ENCODE measurements at regions not wholly inside any gene's neighbourhood (a gene's known extent, or its start where the extent isn't known, plus 50 kb on each side); places are given as distances from the start of the nearest gene placed in this dataset.
A peak's percentile ranks its signal among the peaks of the same experiment; 100 is the strongest.

DNA sequence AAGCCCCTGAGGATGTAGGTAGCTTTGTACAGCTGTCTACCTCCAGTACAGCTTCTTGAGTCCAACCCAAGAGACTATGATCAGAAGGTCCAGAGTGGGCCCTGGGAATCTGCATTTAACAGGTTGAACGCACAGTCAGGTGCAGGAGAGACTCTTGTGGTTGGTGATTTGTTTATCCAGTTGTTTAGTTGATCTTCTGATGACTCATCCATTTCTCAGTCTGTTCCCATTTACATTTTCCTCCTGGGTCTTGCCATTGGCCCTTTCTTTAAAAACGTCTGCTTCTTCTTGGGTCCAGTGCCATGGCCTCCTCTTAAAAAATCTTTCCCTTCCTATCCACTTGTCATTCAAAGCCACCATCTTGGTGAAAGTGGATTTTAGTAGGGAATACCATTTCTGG lies 734.2 kb downstream of the MED13L start:
- H3K4me2 ChIP-seq (ENCODE audit: unreplicated experiment), result no peak overlapping the region
- no peaks in the 10 kb centered on the region for H3F3A ChIP-seq (ENCODE audit: insufficient read depth)
- no peaks in the 10 kb centered on the region for H3K79me2 ChIP-seq (ENCODE audit: insufficient read depth)
- H3K4me1 ChIP-seq (ENCODE audit: insufficient read depth), result no peaks in the 10 kb centered on the region
- H3K27me3 ChIP-seq (replicated peaks; ENCODE audit: insufficient read depth), result peaks cover 15% of the 10 kb centered on the region
- no peak overlapping the region for H3K4me3 ChIP-seq
- H3K9me3 ChIP-seq (ENCODE audit: low read depth), result no peaks in the 10 kb centered on the region
- no peak overlapping the region for H2AFZ ChIP-seq
- peak; percentile 13 for DNase-seq
- in situ Hi-C loops (cut with MboI), result no loop called here
- H3K9me2 ChIP-seq (ENCODE audit: insufficient read depth), result no peaks in the 10 kb centered on the region
- no peak overlapping the region for H3K27ac ChIP-seq
- H4K20me1 ChIP-seq (ENCODE audit: insufficient read depth), result no peaks in the 10 kb centered on the region
- H3K36me3 ChIP-seq (ENCODE audit: low read depth), result no peaks in the 10 kb centered on the region
- no peak overlapping the region for H3K9ac ChIP-seq
- 63 to 82% methylated on average over 2 of the region's 2 CpGs for WGBS, 2 experiments (ENCODE audit: low coverage in 1 of 2, low lambda C conversion rate in 2 of 2, missing lambda C conversion rate in 2 of 2)
- TF ChIP-seq EZH2phosphoT487 (IDR thresholded peaks at IDR 0.05; ENCODE audit: insufficient read depth, low read depth) (no peak), EZH2 (IDR thresholded peaks at IDR 0.05; ENCODE audit: insufficient read depth, poor library complexity, severe bottlenecking) (no peak)

DNA sequence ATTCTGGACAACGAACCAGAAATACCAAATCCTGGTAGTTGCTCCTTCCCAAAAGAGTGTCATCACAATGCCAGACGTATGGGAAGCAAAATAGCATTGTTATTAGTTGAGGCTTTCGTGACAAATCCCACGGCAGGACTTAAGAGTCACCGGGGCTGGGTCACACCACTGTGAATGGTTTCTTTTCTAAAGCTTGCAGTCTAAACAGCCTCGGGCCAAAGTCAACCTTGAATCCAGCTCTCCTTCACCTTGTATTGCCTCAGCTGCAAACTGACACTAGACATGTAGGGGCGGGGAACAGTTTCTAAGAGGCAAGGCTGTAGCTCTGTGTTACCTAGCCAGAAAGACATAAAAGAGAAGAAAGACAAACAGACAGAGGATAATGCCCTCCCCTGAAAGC lies 734.8 kb downstream of the MED13L start:
- DNase-seq, result peak; percentile 21
- H2AFZ ChIP-seq, result no peak overlapping the region
- H4K20me1 ChIP-seq (ENCODE audit: insufficient read depth), result no peaks in the 10 kb centered on the region
- H3K9me3 ChIP-seq (ENCODE audit: low read depth), result no peaks in the 10 kb centered on the region
- H3K9me2 ChIP-seq (ENCODE audit: insufficient read depth), result no peaks in the 10 kb centered on the region
- no peaks in the 10 kb centered on the region for H3K79me2 ChIP-seq (ENCODE audit: insufficient read depth)
- peaks cover 15% of the 10 kb centered on the region for H3K27me3 ChIP-seq (replicated peaks; ENCODE audit: insufficient read depth)
- H3K4me2 ChIP-seq (ENCODE audit: unreplicated experiment), result no peak overlapping the region
- H3K4me3 ChIP-seq, result no peak overlapping the region
- no peak overlapping the region for H3K27ac ChIP-seq
- no peaks in the 10 kb centered on the region for H3F3A ChIP-seq (ENCODE audit: insufficient read depth)
- 59 to 61% methylated on average over 7 of the region's 7 CpGs for WGBS, 2 experiments (ENCODE audit: low coverage in 1 of 2, low lambda C conversion rate in 2 of 2, missing lambda C conversion rate in 2 of 2)
- H3K36me3 ChIP-seq (ENCODE audit: low read depth), result no peaks in the 10 kb centered on the region
- H3K4me1 ChIP-seq (ENCODE audit: insufficient read depth), result no peaks in the 10 kb centered on the region
- TF ChIP-seq EZH2 (IDR thresholded peaks at IDR 0.05; ENCODE audit: insufficient read depth, poor library complexity, severe bottlenecking), result no peak
- TF ChIP-seq EZH2phosphoT487 (IDR thresholded peaks at IDR 0.05; ENCODE audit: insufficient read depth, low read depth), result no peak
- in situ Hi-C loops (cut with MboI), result no loop called here
- H3K9ac ChIP-seq, result no peak overlapping the region

DNA sequence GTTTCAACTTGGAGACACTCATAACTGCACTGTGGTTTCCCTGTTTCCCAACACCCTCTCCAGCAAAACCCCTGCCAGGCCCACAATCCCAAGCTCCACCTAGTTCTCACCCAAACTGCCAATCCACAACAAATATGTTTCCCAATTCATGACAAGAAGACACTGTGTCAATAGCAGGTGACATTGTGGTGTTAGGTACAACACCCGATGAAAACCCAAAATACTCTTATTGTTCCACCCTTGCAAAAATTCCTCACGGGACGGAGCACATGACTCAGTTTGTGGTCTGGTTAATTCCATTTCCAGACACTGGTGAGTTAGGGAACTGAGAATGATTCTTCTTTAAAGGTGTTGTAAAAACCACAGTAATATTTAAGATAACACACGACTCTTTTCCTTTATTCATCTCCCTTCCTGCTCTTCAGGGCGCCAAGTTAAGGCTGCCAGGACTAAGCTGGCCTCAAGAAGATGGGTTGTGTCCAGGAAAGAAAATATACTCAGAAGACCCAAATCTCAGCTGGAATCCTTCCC lies 735.5 kb downstream of the MED13L start:
- in situ Hi-C loops (cut with MboI), result no loop called here
- Histone ChIP-seq H4K20me1 (ENCODE audit: insufficient read depth) (no peaks in the 10 kb centered on the region), H3K4me3 (no peak overlapping the region), H3F3A (ENCODE audit: insufficient read depth) (no peaks in the 10 kb centered on the region), H3K4me1 (ENCODE audit: insufficient read depth) (no peaks in the 10 kb centered on the region), H3K79me2 (ENCODE audit: insufficient read depth) (no peaks in the 10 kb centered on the region), H3K9me3 (ENCODE audit: low read depth) (no peaks in the 10 kb centered on the region), H3K9me2 (ENCODE audit: insufficient read depth) (no peaks in the 10 kb centered on the region), H3K4me2 (ENCODE audit: unreplicated experiment) (no peak overlapping the region), H3K27ac (no peak overlapping the region), H2AFZ (no peak overlapping the region), H3K36me3 (ENCODE audit: low read depth) (no peaks in the 10 kb centered on the region), H3K9ac (no peak overlapping the region), H3K27me3 (replicated peaks; ENCODE audit: insufficient read depth) (peaks cover 15% of the 10 kb centered on the region; the same call in 1 of the 2 replicates)
- peak; percentile 26 for DNase-seq
- no peak for TF ChIP-seq EZH2 (IDR thresholded peaks at IDR 0.05; ENCODE audit: insufficient read depth, poor library complexity, severe bottlenecking)
- no peak for TF ChIP-seq EZH2phosphoT487 (IDR thresholded peaks at IDR 0.05; ENCODE audit: insufficient read depth, low read depth)
- WGBS, 2 experiments (ENCODE audit: low coverage in 1 of 2, low lambda C conversion rate in 2 of 2, missing lambda C conversion rate in 2 of 2), result 29 to 37% methylated on average over 5 of the region's 5 CpGs

DNA sequence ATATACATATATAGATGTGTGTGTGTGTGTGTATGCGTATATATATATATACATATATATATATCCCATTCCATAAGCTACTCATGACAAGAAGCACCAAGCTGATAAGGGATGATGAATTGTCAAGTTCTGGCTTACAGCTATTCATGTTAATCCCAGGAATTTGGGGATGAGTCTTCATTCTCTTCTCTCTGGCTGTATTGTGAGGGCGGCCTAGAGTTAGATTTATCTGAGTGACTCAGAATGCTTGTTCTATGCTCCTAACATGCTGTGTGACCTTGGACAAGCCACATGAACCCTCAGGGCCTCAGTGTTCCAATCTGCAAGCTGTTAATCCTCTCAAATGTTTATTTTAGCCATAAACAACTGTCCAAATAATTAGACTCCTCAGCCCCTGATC lies 749.0 kb downstream of the MED13L start:
- H3K27me3 ChIP-seq (replicated peaks; ENCODE audit: insufficient read depth), result no peaks in the 10 kb centered on the region
- H2AFZ ChIP-seq, result no peak overlapping the region
- no peaks in the 10 kb centered on the region for H3K36me3 ChIP-seq (ENCODE audit: low read depth)
- H3K79me2 ChIP-seq (ENCODE audit: insufficient read depth), result no peaks in the 10 kb centered on the region
- H3K4me2 ChIP-seq (ENCODE audit: unreplicated experiment), result no peak overlapping the region
- in situ Hi-C loops (cut with MboI), result no loop called here
- DNase-seq, result no peak
- no peaks in the 10 kb centered on the region for H3K4me1 ChIP-seq (ENCODE audit: insufficient read depth)
- WGBS, 2 experiments (ENCODE audit: low coverage in 1 of 2, low lambda C conversion rate in 2 of 2, missing lambda C conversion rate in 2 of 2), result 76 to 86% methylated on average over 2 of the region's 2 CpGs
- H3F3A ChIP-seq (ENCODE audit: insufficient read depth), result no peaks in the 10 kb centered on the region
- H3K9ac ChIP-seq, result no peak overlapping the region
- H4K20me1 ChIP-seq (ENCODE audit: insufficient read depth), result no peaks in the 10 kb centered on the region
- H3K9me3 ChIP-seq (ENCODE audit: low read depth), result no peaks in the 10 kb centered on the region
- H3K9me2 ChIP-seq (ENCODE audit: insufficient read depth), result no peaks in the 10 kb centered on the region
- H3K27ac ChIP-seq, result no peak overlapping the region
- H3K4me3 ChIP-seq, result no peak overlapping the region
- TF ChIP-seq EZH2phosphoT487 (IDR thresholded peaks at IDR 0.05; ENCODE audit: insufficient read depth, low read depth), result no peak
- no peak for TF ChIP-seq EZH2 (IDR thresholded peaks at IDR 0.05; ENCODE audit: insufficient read depth, poor library complexity, severe bottlenecking)

Data from GM23248 (cell line).